ENCODE measurements at regions not wholly inside any gene's neighbourhood (a gene's known extent, or its start where the extent isn't known, plus 50 kb on each side); places are given as distances from the start of the nearest gene placed in this dataset.

- peak in 1 of 2 donors; percentile 6 for TF ChIP-seq CTCF (conservative IDR thresholded peaks at IDR 0.05 in 1 of 2, IDR thresholded peaks at IDR 0.05 in 1 of 2; ENCODE audit: extremely low read depth in 1 of 2, insufficient read depth in 1 of 2, low read depth in 1 of 2, low read length in 2 of 2)
- no peak for TF ChIP-seq EZH2 (IDR thresholded peaks at IDR 0.05; ENCODE audit: borderline replicate concordance, low read length)
Measured at GRCh38 chr3:14256561-14257342, 78.1 kb downstream of the LSM3 start.
